COLO668 (cell line): ENCODE measurements at regions not wholly inside any gene's neighbourhood (a gene's known extent, or its start where the extent isn't known, plus 50 kb on each side); places are given as distances from the start of the nearest gene placed in this dataset.

Experiments used
- DNase-seq: peaks from one replicate; lab custom pipeline; 2025; ENCODE audit not compliant: unreplicated experiment; lab: John Stamatoyannopoulos, UW

- DNase-seq, result no peak
These were observed 336.4 kb downstream of the FOXG1 start for GRCh38 chr14:29102996-29103395.

- no peak for DNase-seq
These were observed 342.3 kb downstream of the FOXG1 start for GRCh38 chr14:29108908-29109307.

GRCh38 chr14:29109589-29109988 lies 343.0 kb downstream of the FOXG1 start:
- DNase-seq, result no peak

- no peak for DNase-seq
These were observed 345.0 kb downstream of the FOXG1 start for GRCh38 chr14:29111554-29111953.

GRCh38 chr14:29123017-29123416 lies 356.4 kb downstream of the FOXG1 start:
- no peak for DNase-seq

- DNase-seq, result no peak
These were observed 359.8 kb downstream of the FOXG1 start for GRCh38 chr14:29126361-29126760.

- DNase-seq, result no peak
These were observed 360.3 kb downstream of the FOXG1 start for GRCh38 chr14:29126865-29127264.

GRCh38 chr14:29140016-29140415 lies 373.4 kb downstream of the FOXG1 start:
- no peak for DNase-seq

- no peak for DNase-seq
These were observed 378.0 kb downstream of the FOXG1 start for GRCh38 chr14:29144621-29145020.

GRCh38 chr14:29148221-29148620 lies 381.6 kb downstream of the FOXG1 start:
- no peak for DNase-seq

- no peak for DNase-seq
These were observed 383.2 kb downstream of the FOXG1 start for GRCh38 chr14:29149798-29150197.

- DNase-seq, result no peak
These were observed 384.1 kb downstream of the FOXG1 start for GRCh38 chr14:29150659-29151058.

- DNase-seq, result no peak
These were observed 389.5 kb downstream of the FOXG1 start for GRCh38 chr14:29156096-29156495.

GRCh38 chr14:29161593-29161992 lies 395.0 kb downstream of the FOXG1 start:
- no peak for DNase-seq

GRCh38 chr14:29163109-29163508 lies 396.5 kb downstream of the FOXG1 start:
- DNase-seq, result no peak

- DNase-seq, result no peak
These were observed 398.8 kb downstream of the FOXG1 start for GRCh38 chr14:29165431-29165830.

- no peak for DNase-seq
These were observed 399.9 kb downstream of the FOXG1 start for GRCh38 chr14:29166507-29166906.

- no peak for DNase-seq
These were observed 401.6 kb downstream of the FOXG1 start for GRCh38 chr14:29168149-29168548.

GRCh38 chr14:29169408-29169807 lies 402.8 kb downstream of the FOXG1 start:
- no peak for DNase-seq

GRCh38 chr14:29175706-29176105 lies 409.1 kb downstream of the FOXG1 start:
- no peak for DNase-seq

- no peak for DNase-seq
These were observed 410.3 kb downstream of the FOXG1 start for GRCh38 chr14:29176876-29177275.

- no peak for DNase-seq
These were observed 412.4 kb downstream of the FOXG1 start for GRCh38 chr14:29178971-29179370.

GRCh38 chr14:29191092-29191491 lies 424.5 kb downstream of the FOXG1 start:
- DNase-seq, result no peak

GRCh38 chr14:29197557-29197956 lies 431.0 kb downstream of the FOXG1 start:
- no peak for DNase-seq
